ENCODE measurements at regions not wholly inside any gene's neighbourhood (a gene's known extent, or its start where the extent isn't known, plus 50 kb on each side); places are given as distances from the start of the nearest gene placed in this dataset.

- DNase-seq (ENCODE audit: low read depth) = no peak
These were observed 498.6 kb downstream of the CAAP1 start for GRCh38 chr9:26394025-26394424.

- no peak for DNase-seq (ENCODE audit: low read depth)
These were observed 500.0 kb downstream of the CAAP1 start for GRCh38 chr9:26392639-26393038.

GRCh38 chr9:26391036-26391435, 501.6 kb downstream of the CAAP1 start:
- no peak for DNase-seq (ENCODE audit: low read depth)

DNA sequence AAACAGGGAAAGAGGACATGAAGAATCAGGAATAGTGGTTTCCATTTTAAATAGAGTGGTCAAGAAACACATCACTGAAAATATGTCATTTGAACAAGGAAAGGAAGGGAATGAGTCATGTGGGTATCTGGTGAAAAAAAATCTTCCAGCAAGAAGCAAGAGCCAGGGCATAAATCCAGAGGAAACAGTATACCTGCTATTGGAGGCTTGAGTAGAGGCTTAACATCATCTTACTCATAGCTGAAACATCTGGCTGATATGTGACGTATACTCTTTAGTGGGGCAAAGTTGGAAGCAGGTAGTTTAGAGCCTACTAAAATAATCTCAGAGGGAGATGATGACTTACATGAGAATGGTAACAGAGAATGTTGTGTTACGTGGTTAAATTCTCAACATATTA, 517.2 kb downstream of the CAAP1 start:
- no peak for DNase-seq (ENCODE audit: low read depth)

DNA sequence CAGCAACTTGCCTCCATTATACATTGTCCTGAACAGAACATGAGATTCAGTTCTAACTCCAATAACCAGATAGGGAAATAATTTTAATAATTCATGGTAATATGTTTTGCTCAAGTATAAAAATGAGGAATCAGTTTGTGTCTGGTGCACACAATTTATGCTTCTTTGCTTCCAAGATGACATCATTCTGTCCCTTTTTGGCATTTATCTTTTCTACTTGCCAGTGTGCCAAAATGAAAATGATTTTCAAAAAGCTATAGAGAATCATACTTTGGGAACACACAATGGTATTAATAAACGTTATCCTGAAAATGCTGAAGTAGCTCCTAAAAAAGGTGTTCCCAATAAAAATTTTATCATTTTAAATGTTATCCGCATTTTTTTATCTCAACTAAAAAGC, 519.0 kb downstream of the CAAP1 start:
- DNase-seq (ENCODE audit: low read depth) = no peak

DNA sequence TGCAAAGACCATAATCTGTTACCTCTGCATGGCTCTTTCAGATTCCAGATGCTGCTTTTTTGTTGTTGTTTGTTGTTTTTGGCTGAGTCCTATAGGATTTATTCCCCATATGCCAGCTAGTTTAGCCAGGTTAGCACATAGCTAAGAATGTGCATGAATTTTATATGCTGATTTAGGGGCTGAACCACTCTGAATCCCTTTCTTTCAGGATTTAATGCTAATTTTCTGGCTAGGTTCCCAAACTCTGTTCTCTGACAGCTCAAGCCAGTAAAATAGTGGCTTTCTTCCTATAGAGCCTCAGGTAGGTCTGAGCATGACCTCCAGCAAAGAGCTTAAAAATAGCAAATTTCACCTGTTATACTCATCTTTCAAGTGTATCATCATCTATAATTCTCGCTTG, 521.4 kb downstream of the CAAP1 start:
- DNase-seq (ENCODE audit: low read depth) = no peak

DNA sequence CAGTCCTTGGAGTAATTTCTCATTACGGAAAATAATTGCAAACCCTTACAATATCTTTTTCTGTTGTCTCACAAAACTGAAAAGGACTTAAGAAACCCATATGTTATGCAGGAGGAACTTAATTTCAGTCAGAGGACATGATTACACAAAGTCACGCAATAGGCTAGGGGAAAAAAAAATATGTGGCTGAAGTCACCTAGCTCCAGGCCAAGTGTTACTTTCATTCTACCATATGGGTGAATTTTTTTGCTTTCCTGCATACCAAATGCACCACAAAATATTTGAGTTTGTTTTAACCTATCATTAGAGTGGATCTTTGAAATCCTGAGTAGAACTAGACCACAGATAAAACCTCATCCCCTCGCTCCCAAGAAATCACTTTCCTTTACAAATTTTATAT, 523.5 kb downstream of the CAAP1 start:
- no peak for DNase-seq (ENCODE audit: low read depth)

- no peak for DNase-seq (ENCODE audit: low read depth)
These were observed 524.4 kb downstream of the CAAP1 start for GRCh38 chr9:26368241-26368640.

- DNase-seq (ENCODE audit: low read depth) = no peak
These were observed 531.6 kb downstream of the CAAP1 start for GRCh38 chr9:26361010-26361409.

- DNase-seq (ENCODE audit: low read depth) = no peak
These were observed 533.8 kb downstream of the CAAP1 start for GRCh38 chr9:26358836-26359235.

- no peak for DNase-seq (ENCODE audit: low read depth)
These were observed 534.7 kb downstream of the CAAP1 start for GRCh38 chr9:26357803-26358344.

- no peak for DNase-seq (ENCODE audit: low read depth)
These were observed 536.1 kb downstream of the CAAP1 start for GRCh38 chr9:26356491-26356890.

GRCh38 chr9:26346942-26347477, 545.6 kb downstream of the CAAP1 start:
- DNase-seq (ENCODE audit: low read depth) = no peak

GRCh38 chr9:26341545-26341944, 551.1 kb downstream of the CAAP1 start:
- no peak for DNase-seq (ENCODE audit: low read depth)

DNA sequence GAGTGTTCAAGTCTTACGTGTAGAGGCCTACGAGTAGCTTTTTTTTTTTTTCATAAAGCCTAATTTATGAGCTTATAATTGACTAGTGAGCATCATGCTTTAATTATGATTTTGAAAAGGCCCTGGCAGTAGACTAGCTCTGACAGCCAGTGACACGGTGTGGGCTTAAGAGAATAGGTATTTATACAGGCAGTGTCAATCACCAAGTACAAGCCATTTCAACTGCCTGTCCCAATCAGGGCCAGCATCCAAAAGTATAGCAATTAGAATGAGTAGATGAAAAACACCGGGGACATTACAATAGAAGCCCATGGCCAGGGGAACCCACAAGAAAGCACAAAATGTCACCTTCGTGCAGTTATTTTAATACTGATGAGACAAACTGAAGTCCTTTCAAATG, 552.8 kb downstream of the CAAP1 start:
- no peak for DNase-seq (ENCODE audit: low read depth)

DNA sequence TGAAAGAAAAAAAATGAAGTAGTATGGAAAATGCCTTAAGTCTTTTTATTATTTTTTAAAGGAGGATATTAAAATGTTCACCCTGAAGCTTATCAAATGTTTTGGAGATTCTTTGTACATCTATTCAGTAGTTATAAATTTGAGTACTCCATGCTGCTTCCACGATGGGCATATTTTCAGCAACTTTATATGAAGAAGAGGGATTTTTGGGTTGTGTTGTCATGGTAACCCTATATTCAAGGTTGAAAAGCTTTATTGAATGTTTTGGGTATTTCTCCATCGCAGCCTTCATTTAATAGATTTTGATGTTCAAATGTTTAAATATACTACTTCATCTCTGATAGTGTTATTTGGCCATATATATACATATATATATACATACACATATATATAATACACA, 557.5 kb downstream of the CAAP1 start:
- DNase-seq (ENCODE audit: low read depth) = no peak

DNA sequence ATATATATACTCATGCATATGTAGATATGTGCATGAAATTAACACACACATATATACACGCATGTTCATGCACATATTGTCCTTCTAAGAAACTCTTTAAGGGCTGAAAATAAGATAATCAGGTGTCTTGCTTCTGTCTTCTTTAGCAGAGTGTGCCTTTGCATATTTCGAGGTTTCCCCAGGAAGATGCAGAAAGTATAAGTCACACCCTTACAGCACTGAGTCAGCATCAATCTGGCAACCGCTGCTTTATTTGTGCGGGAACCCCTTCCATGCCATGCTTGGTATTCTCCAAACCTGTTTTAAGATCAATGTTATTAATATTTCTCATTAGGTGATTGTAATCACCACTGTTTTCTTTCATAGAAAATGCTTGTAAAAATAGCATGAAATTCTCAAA, 557.9 kb downstream of the CAAP1 start:
- no peak for DNase-seq (ENCODE audit: low read depth)

GRCh38 chr9:26331223-26331622, 561.4 kb downstream of the CAAP1 start:
- no peak for DNase-seq (ENCODE audit: low read depth)

GRCh38 chr9:26329974-26330373, 562.6 kb downstream of the CAAP1 start:
- DNase-seq (ENCODE audit: low read depth) = no peak

DNA sequence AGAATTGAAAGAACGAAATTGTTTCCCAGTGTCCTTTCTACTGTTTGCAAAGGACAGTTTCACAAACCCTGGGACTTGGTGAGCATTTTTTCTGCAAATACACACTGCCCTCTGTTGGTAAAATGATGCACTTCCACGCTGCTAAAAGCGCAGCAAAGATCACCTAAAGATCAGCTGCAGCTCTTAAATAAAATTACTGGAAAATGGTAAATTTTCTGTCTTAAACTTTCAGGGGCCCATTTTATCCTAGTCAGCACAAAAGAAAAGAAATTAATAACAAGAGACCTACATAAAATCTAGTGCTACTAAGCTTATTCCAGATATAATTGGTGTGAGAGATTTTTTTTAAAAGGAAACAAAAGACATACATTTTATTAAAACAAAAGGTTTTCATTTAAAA, 566.0 kb downstream of the CAAP1 start:
- DNase-seq (ENCODE audit: low read depth) = peak; percentile 68

GRCh38 chr9:26325444-26325829, 567.2 kb downstream of the CAAP1 start:
- peak; percentile 34 for DNase-seq (ENCODE audit: low read depth)

DNA sequence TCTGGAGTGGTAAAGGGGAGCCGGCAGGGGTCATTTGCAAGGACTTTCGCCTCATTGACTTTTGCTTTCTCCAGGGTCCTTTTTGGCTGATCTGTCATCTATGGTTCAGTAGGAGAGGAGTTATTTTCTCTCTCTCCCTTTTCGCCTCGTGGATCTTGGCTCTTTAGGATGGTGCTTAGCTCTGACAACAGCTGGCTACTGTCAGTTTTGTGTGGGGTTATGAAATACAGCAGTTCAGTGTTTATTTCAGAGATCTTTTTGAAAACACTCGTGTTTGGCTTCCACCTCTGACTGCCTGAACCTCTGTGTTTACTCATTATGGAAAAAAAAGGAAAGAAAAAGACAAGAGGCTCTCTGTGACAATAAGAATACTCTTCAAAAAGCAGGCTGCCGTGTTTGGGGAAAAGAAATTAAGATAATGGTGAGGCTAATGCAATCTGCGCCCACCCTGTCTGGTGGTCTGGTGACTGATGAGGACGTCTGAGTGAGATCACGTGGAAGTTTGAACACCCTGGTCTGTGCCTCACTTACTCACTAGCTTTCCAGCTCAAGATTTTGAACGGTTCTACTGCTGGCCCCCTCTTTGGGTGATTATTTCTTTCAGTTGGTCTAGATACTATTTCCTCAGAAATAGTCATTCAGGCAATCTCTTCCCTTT, 567.7 kb downstream of the CAAP1 start:
- peak; percentile 68 for DNase-seq (ENCODE audit: low read depth)

GRCh38 chr9:26321935-26322334, 570.7 kb downstream of the CAAP1 start:
- DNase-seq (ENCODE audit: low read depth) = no peak

GRCh38 chr9:26319859-26320258, 572.7 kb downstream of the CAAP1 start:
- DNase-seq (ENCODE audit: low read depth) = no peak
